A673 (cell line): ENCODE measurements at regions not wholly inside any gene's neighbourhood (a gene's known extent, or its start where the extent isn't known, plus 50 kb on each side); places are given as distances from the start of the nearest gene placed in this dataset.

Source experiments
- CTCF ChIP-seq: fragments of 300-800, 200-600 bp; sonication (generic); conservative IDR thresholded peaks from 2 replicates; pipeline ENCODE4 v1.5.1; 2017; ENCODE audit warnings: low read depth, mild to moderate bottlenecking, antibody characterized with exemption, low read length, moderate library complexity, mixed read lengths
- EZH2 ChIP-seq: fragments of 200-600 bp; sonication (generic); IDR thresholded peaks from 2 replicates; pipeline ENCODE4 v1.6.1; 2017; ENCODE audit warnings: borderline replicate concordance, low read depth, mild to moderate bottlenecking, mixed read lengths, antibody characterized with exemption, low read length; ENCODE audit not compliant: poor library complexity, severe bottlenecking

- TF ChIP-seq CTCF (no peak), EZH2 (no peak)
Measured at GRCh38 chr7:31258391-31258790, 82.1 kb downstream of the NEUROD6 start.
